Kidney (tissue), 13 donors: ENCODE measurements at regions not wholly inside any gene's neighbourhood (a gene's known extent, or its start where the extent isn't known, plus 50 kb on each side); places are given as distances from the start of the nearest gene placed in this dataset.

Source experiments
- DNase-seq, 5 donors: peaks; one replicate each; pipeline ENCODE4 v3.0.0-alpha.2; 2013 to 2020
- FAIRE-seq: peaks from 2 replicates; lab custom pipeline; 2012; peaks lifted over from hg19 to GRCh38; lab: Jason Lieb, UNC
- H3K27ac ChIP-seq, 2 donors: one replicate each; pipeline ENCODE4 v1.7.0; 2013; ENCODE audit warnings: low read depth in 2 of 2, low read length in 2 of 2, inconsistent platforms in 1 of 2
- H3K27me3 ChIP-seq: one replicate; pipeline ENCODE4 v1.7.1; 2013; ENCODE audit warnings: low read length, inconsistent platforms; ENCODE audit not compliant: control insufficient read depth, insufficient read depth
- H3K36me3 ChIP-seq, 3 donors: one replicate each; pipeline versions ENCODE4 v1.7.0 to v1.7.1; 2013; ENCODE audit warnings: low read length in 3 of 3, control low read depth in 1 of 3, inconsistent platforms in 1 of 3; ENCODE audit not compliant: insufficient read depth in 3 of 3, control insufficient read depth in 2 of 3
- H3K4me1 ChIP-seq, 3 donors: one replicate each; pipeline versions ENCODE4 v1.7.0 to v1.7.1; 2013; ENCODE audit warnings: low read length in 3 of 3, inconsistent platforms in 1 of 3, low read depth in 1 of 3; ENCODE audit not compliant: control insufficient read depth in 2 of 3, insufficient read depth in 2 of 3
- H3K4me3 ChIP-seq, 3 donors: one replicate each; pipeline versions ENCODE4 v1.7.0 to v1.8.1; 2013; ENCODE audit warnings: low read length in 3 of 3, control low read depth in 1 of 3, inconsistent platforms in 1 of 3
- H3K9ac ChIP-seq, 3 donors: one replicate each; pipeline versions ENCODE4 v1.7.0 to v1.7.1; 2013; ENCODE audit warnings: low read length in 3 of 3, control low read depth in 1 of 3, inconsistent platforms in 1 of 3
- H3K9me3 ChIP-seq, 3 donors: one replicate each; pipeline versions ENCODE4 v1.7.0 to v1.7.1; 2013; ENCODE audit warnings: low read length in 3 of 3, control low read depth in 1 of 3, inconsistent platforms in 1 of 3; ENCODE audit not compliant: control insufficient read depth in 2 of 3, insufficient read depth in 1 of 3
- intact Hi-C: fragments of 100-400 bp; cut with DNase I; formaldehyde crosslinking; loops from one replicate; pipeline ENCODE4 v1.11.1; 2022
- TF ChIP-seq, protein P1 (sequence below): IDR thresholded peaks from 3 replicates; pipeline ENCODE4 v1.5.1; 2012; ENCODE audit warnings: mild to moderate bottlenecking, moderate library complexity, borderline replicate concordance; ENCODE audit not compliant: insufficient read depth; ENCODE audit errors: extremely low read depth
- donor health status: control.
- donor health status: control.
- donor health status: control.
- donor health status: control.
- donor health status: control.
- donor health status: DM: yes; HTN: yes; CAD: no.
- donor health status: Normal renal cell carcinoma (clear cell type).

DNA sequence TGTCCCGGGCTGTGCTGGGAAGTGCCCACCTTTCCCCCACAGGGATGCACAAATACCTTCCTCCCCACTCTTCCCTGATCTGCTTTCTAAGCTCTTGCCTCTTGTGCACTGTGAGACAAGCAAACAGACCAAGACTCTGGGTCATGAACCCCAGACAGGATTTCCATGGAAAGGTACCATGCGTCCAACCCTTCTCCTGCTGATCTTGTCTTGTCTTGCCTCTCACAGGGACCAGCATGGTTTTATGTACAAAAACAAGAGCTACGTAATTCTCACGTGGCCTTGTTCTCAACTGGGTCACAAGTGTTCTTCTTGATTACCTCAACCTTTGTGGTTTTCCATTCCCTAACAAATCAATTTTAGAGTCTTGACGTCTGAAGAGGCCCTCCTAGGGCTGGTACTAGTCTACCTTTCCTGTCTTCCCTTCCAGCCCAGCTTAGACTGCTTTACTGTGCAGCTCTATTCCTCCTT, 176.5 kb upstream of the MAP3K1 start:
- Histone ChIP-seq H3K27me3 (no peaks in the 10 kb centered on the region), H3K27ac (peak overlapping the region; percentile 86 to 95), H3K4me3 (no peak overlapping the region), H3K9ac (peak overlapping the region in 1 of 3 donors; percentile 2), H3K36me3 (no peaks in the 10 kb centered on the region), H3K9me3 (no peaks in the 10 kb centered on the region), H3K4me1 (peaks cover 18 to 47% (median 21%) of the 10 kb centered on the region in 3 donors)
- no peak for FAIRE-seq
- no peak for DNase-seq
- TF ChIP-seq, protein P1, sequence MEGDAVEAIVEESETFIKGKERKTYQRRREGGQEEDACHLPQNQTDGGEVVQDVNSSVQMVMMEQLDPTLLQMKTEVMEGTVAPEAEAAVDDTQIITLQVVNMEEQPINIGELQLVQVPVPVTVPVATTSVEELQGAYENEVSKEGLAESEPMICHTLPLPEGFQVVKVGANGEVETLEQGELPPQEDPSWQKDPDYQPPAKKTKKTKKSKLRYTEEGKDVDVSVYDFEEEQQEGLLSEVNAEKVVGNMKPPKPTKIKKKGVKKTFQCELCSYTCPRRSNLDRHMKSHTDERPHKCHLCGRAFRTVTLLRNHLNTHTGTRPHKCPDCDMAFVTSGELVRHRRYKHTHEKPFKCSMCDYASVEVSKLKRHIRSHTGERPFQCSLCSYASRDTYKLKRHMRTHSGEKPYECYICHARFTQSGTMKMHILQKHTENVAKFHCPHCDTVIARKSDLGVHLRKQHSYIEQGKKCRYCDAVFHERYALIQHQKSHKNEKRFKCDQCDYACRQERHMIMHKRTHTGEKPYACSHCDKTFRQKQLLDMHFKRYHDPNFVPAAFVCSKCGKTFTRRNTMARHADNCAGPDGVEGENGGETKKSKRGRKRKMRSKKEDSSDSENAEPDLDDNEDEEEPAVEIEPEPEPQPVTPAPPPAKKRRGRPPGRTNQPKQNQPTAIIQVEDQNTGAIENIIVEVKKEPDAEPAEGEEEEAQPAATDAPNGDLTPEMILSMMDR: no peak
- intact Hi-C loops: no loop called here

DNA sequence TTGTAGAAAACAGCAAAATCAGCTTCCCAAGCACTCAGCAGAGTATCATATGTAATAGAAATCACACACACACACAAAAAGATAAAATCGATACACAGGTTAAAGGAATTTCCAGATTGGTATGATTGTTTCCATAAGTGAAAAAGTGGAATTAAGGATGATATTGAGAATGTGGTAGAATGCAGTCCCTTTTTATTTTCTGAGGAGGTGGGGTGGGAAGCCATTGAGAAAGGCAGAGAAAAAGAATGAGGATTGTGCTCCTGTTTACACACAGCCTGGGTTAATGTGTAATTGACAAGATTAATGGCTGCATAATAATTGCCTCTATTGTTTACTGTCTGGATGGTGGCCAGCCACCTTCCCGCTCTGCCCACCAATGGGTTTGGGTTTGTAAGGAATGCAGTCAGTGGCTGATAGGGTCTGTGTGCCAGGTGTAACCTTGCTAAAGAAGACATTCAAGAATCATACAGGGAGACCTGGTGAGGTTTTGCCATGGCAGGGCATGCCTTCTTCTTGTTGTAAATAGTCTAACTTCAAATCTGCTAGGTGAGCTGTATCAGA, 177.2 kb upstream of the MAP3K1 start:
- intact Hi-C loops: no loop called here
- H3K9ac ChIP-seq: peak overlapping the region in 1 of 3 donors; percentile 2
- H3K4me3 ChIP-seq: no peak overlapping the region
- DNase-seq (peak; percentile 72 to 92 (median 86)), FAIRE-seq (peak; percentile 32)
- no peaks in the 10 kb centered on the region for H3K27me3 ChIP-seq
- peaks cover 18 to 47% (median 21%) of the 10 kb centered on the region in 3 donors for H3K4me1 ChIP-seq
- no peaks in the 10 kb centered on the region for H3K36me3 ChIP-seq
- TF ChIP-seq, protein P1: no peak
- peak overlapping the region; percentile 86 to 95 for H3K27ac ChIP-seq
- no peaks in the 10 kb centered on the region for H3K9me3 ChIP-seq

DNA sequence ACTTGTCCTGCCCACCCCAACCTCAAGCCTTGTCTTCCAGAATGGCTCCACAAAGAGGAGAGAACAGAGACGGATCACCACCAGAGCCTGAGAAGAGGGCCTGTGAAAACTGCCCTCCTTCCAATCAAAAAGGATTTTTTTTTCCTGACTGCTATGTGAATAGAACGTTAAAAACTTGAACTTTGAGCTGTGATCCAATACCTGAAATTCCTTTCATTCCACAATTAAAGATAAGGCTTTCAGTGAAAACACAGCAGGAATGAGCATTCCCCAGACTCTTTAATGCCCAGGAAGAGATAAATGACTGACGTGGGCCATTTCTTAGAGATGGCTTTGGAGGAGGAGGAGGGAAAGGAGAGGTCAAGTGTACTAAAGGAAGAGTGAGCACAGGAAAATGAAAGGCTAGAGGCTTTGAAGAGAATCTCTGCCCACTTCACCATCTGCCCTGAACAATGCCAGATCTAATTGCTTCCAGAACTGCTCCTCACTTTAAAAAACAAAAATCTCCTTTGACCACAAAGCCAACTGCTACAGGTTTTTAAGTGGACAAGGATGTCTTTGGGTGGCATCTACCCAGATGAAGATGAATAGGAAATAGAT, 177.9 kb upstream of the MAP3K1 start:
- DNase-seq (peak in 2 of 5 donors; percentile 66 to 71), FAIRE-seq (no peak)
- no peaks in the 10 kb centered on the region for H3K9me3 ChIP-seq
- H3K4me1 ChIP-seq: peaks cover 17 to 43% (median 21%) of the 10 kb centered on the region in 3 donors
- H3K27me3 ChIP-seq: no peaks in the 10 kb centered on the region
- peak overlapping the region; percentile 86 to 95 for H3K27ac ChIP-seq
- intact Hi-C loops: no loop called here
- H3K36me3 ChIP-seq: no peaks in the 10 kb centered on the region
- no peak overlapping the region for H3K4me3 ChIP-seq
- TF ChIP-seq, protein P1: no peak
- H3K9ac ChIP-seq: peak overlapping the region in 1 of 3 donors; percentile 13
